Suprapubic skin (tissue), 4 donors: ENCODE measurements at regions not wholly inside any gene's neighbourhood (a gene's known extent, or its start where the extent isn't known, plus 50 kb on each side); places are given as distances from the start of the nearest gene placed in this dataset.

ENCODE experiments used
- DNase-seq, 2 donors: peaks; one replicate each; pipeline ENCODE4 v3.0.0-alpha.2; 2019; ENCODE audit warnings: low spot score in 2 of 2
- H3K27ac ChIP-seq: fragments of 200-600 bp; sonication (generic); one replicate; pipeline ENCODE4 v1.5.1; 2019
- H3K27me3 ChIP-seq: fragments of 200-600 bp; sonication (generic); one replicate; pipeline ENCODE4 v1.5.1; 2019
- H3K36me3 ChIP-seq: fragments of 200-600 bp; sonication (generic); one replicate; pipeline ENCODE4 v1.5.1; 2019
- H3K4me1 ChIP-seq: fragments of 200-600 bp; sonication (generic); one replicate; pipeline ENCODE4 v1.5.1; 2019
- H3K4me3 ChIP-seq: fragments of 200-600 bp; sonication (generic); one replicate; pipeline ENCODE4 v1.5.1; 2019; ENCODE audit warnings: mild to moderate bottlenecking
- H3K9me3 ChIP-seq: fragments of 200-600 bp; sonication (generic); one replicate; pipeline ENCODE4 v1.5.1; 2019
- CTCF ChIP-seq, 2 donors: fragments of 200-600 bp in 1 of 2; fragments of 450-650 bp in 1 of 2; sonication (generic) in 1 of 2; IDR thresholded peaks; one replicate each; pipeline ENCODE4 v1.5.1; 2016 to 2019; ENCODE audit warnings: antibody characterized with exemption in 2 of 2, mild to moderate bottlenecking in 1 of 2, moderate library complexity in 1 of 2
- EP300 ChIP-seq: sonication (generic); formaldehyde crosslinking; IDR thresholded peaks from one replicate; pipeline ENCODE4 v1.6.1; 2017; ENCODE audit warnings: antibody characterized with exemption
- POLR2A ChIP-seq, 2 donors: fragments of 450-650 bp; IDR thresholded peaks; one replicate each; pipeline ENCODE4 v1.6.1; 2017; ENCODE audit warnings: antibody characterized with exemption in 2 of 2, mild to moderate bottlenecking in 2 of 2, moderate library complexity in 2 of 2
- POLR2AphosphoS5 ChIP-seq, 3 donors: sonication (generic); formaldehyde crosslinking; IDR thresholded peaks; one replicate each; pipeline ENCODE4 v1.6.1; 2017; ENCODE audit warnings: antibody characterized with exemption in 3 of 3
- WGBS: methylation state at CpG from one replicate; pipeline ENCODE4 v1.1.5; 2018; 5-methylcytosine and 5-hydroxymethylcytosine counted together

GRCh38 chr6:37558646-37559045, 59.0 kb upstream of the CCDC167 start:
- H3K9me3 ChIP-seq: no peaks in the 10 kb centered on the region
- DNase-seq: no peak
- no peak for TF ChIP-seq CTCF (IDR thresholded peaks at IDR 0.05)
- no peak for TF ChIP-seq POLR2A (IDR thresholded peaks at IDR 0.05)
- TF ChIP-seq EP300: no peak
- no peak for TF ChIP-seq POLR2AphosphoS5 (IDR thresholded peaks at IDR 0.05)
- no peak overlapping the region for H3K4me3 ChIP-seq
- H3K4me1 ChIP-seq: no peaks in the 10 kb centered on the region
- 85% methylated on average over 13 of the region's 14 CpGs for WGBS
- H3K27me3 ChIP-seq: peaks cover 48% of the 10 kb centered on the region
- H3K36me3 ChIP-seq: no peaks in the 10 kb centered on the region
- H3K27ac ChIP-seq: no peak overlapping the region

- Histone ChIP-seq H3K4me1 (no peaks in the 10 kb centered on the region), H3K4me3 (no peak overlapping the region), H3K9me3 (no peaks in the 10 kb centered on the region), H3K27me3 (peaks cover 44% of the 10 kb centered on the region), H3K36me3 (no peaks in the 10 kb centered on the region), H3K27ac (no peak overlapping the region)
- TF ChIP-seq POLR2A (IDR thresholded peaks at IDR 0.05) (no peak), POLR2AphosphoS5 (IDR thresholded peaks at IDR 0.05) (no peak), EP300 (no peak), CTCF (IDR thresholded peaks at IDR 0.05) (no peak)
- 93% methylated on average over 5 of the region's 5 CpGs for WGBS
- no peak for DNase-seq
These were observed 58.5 kb upstream of the CCDC167 start for GRCh38 chr6:37558168-37558567.

- Histone ChIP-seq H3K9me3 (no peaks in the 10 kb centered on the region), H3K36me3 (no peaks in the 10 kb centered on the region), H3K27me3 (peaks cover 47% of the 10 kb centered on the region), H3K4me1 (no peaks in the 10 kb centered on the region), H3K4me3 (no peak overlapping the region), H3K27ac (no peak overlapping the region)
- WGBS: 68% methylated on average over 6 of the region's 8 CpGs
- TF ChIP-seq EP300 (no peak), CTCF (IDR thresholded peaks at IDR 0.05) (no peak), POLR2AphosphoS5 (IDR thresholded peaks at IDR 0.05) (no peak), POLR2A (IDR thresholded peaks at IDR 0.05) (no peak)
- DNase-seq: no peak
These were observed 58.0 kb upstream of the CCDC167 start for GRCh38 chr6:37557645-37558114.

- Histone ChIP-seq H3K27me3 (peaks cover 50% of the 10 kb centered on the region), H3K4me1 (no peaks in the 10 kb centered on the region), H3K4me3 (no peak overlapping the region), H3K36me3 (no peaks in the 10 kb centered on the region), H3K9me3 (no peaks in the 10 kb centered on the region), H3K27ac (no peak overlapping the region)
- 86% methylated on average over 13 of the region's 15 CpGs for WGBS
- no peak for DNase-seq
- no peak for TF ChIP-seq EP300
- no peak for TF ChIP-seq POLR2AphosphoS5 (IDR thresholded peaks at IDR 0.05)
- TF ChIP-seq POLR2A (IDR thresholded peaks at IDR 0.05): no peak
- TF ChIP-seq CTCF (IDR thresholded peaks at IDR 0.05): no peak
These were observed 57.4 kb upstream of the CCDC167 start for GRCh38 chr6:37556881-37557644.

GRCh38 chr6:37555040-37555781, 55.5 kb upstream of the CCDC167 start:
- DNase-seq: no peak
- TF ChIP-seq POLR2A (IDR thresholded peaks at IDR 0.05): no peak
- TF ChIP-seq POLR2AphosphoS5 (IDR thresholded peaks at IDR 0.05): no peak
- no peaks in the 10 kb centered on the region for H3K9me3 ChIP-seq
- H3K4me1 ChIP-seq: no peaks in the 10 kb centered on the region
- no peak overlapping the region for H3K4me3 ChIP-seq
- WGBS: 83% methylated on average over 17 of the region's 17 CpGs
- no peak overlapping the region for H3K27ac ChIP-seq
- no peaks in the 10 kb centered on the region for H3K36me3 ChIP-seq
- H3K27me3 ChIP-seq: peaks cover 46% of the 10 kb centered on the region
